Vagina (tissue), 2 donors: ENCODE measurements at regions not wholly inside any gene's neighbourhood (a gene's known extent, or its start where the extent isn't known, plus 50 kb on each side); places are given as distances from the start of the nearest gene placed in this dataset.
"Not testable (repeated sequence)": the region's sequence is repeated elsewhere in the genome, so short reads cannot be mapped to it uniquely, and the experiment has no call there.

Experiments used
- DNase-seq, 2 donors: peaks; one replicate each; pipeline ENCODE4 v3.0.0-alpha.2; 2017; ENCODE audit errors: extremely low spot score in 2 of 2
- H3K27ac ChIP-seq: fragments of 200-600 bp; sonication (generic); one replicate; pipeline ENCODE4 v1.5.1; 2019
- H3K27me3 ChIP-seq: fragments of 200-600 bp; sonication (generic); one replicate; pipeline ENCODE4 v1.5.1; 2019
- H3K36me3 ChIP-seq, 2 donors: fragments of 200-600 bp; sonication (generic); one replicate each; pipeline ENCODE4 v1.5.1; 2017 to 2019
- H3K4me1 ChIP-seq: fragments of 200-600 bp; sonication (generic); one replicate; pipeline ENCODE4 v1.5.1; 2019
- H3K4me3 ChIP-seq, 2 donors: fragments of 200-600 bp; sonication (generic); 1 replicate in 1 of 2; 2 replicates in 1 of 2; pipeline ENCODE4 v1.5.1; 2016 to 2019
- H3K9me3 ChIP-seq: fragments of 200-600 bp; sonication (generic); one replicate; pipeline ENCODE4 v1.5.1; 2019
- intact Hi-C: fragments of 100-400 bp; cut with DNase I; formaldehyde crosslinking; loops from one replicate; pipeline ENCODE4 v1.15.1; 2023

GRCh38 chr10:46773178-46773896 lies 137.9 kb upstream of the PTPN20 start:
- H3K27me3 ChIP-seq, intact Hi-C loops, H3K9me3 ChIP-seq, H3K27ac ChIP-seq, DNase-seq, H3K4me1 ChIP-seq, H3K36me3 ChIP-seq, H3K4me3 ChIP-seq: not testable (repeated sequence)

GRCh38 chr10:46773897-46774236 lies 137.4 kb upstream of the PTPN20 start:
- H3K4me1 ChIP-seq, H3K27ac ChIP-seq, H3K36me3 ChIP-seq, intact Hi-C loops, H3K4me3 ChIP-seq, DNase-seq, H3K9me3 ChIP-seq, H3K27me3 ChIP-seq: not testable (repeated sequence)

- H3K36me3 ChIP-seq, DNase-seq, H3K27me3 ChIP-seq, H3K4me3 ChIP-seq, H3K9me3 ChIP-seq, intact Hi-C loops, H3K27ac ChIP-seq, H3K4me1 ChIP-seq: not testable (repeated sequence)
These were observed 136.9 kb upstream of the PTPN20 start for GRCh38 chr10:46774366-46774765.

DNA sequence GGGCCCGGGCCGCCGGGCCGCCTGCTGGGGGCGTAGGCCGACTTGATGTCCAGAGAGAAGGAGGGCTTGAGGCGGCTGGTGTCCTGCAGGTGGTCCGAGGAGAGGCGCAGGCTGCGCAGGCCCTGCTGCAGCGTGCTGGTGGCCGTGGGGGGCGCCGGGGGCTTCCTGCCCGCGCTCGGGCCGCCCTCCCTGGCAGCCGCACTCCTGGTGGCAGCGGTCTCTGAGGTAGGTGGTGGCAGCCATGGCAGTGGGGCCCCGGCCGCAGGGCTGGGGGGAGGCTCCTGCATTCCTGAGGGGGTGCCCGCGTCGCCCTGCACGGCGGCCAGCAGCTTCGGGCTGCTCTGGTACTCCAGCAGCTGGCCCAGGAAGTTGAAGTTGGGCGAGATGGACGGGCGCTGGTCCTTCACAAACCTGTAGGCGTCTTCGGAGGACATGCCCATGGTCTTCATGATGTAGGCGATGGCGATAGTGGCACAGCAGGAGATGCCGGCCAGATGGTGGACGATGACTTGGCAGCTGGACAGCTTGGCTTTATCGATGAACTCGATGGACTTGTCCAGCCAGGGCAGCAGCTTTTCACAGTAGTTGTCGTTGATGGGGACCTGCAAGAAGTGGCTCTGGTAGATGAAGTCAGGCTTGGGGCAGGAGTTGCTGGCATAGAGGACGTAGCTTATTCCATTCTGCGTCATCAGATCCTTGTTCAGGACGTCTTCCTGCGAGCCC lies 136.1 kb upstream of the PTPN20 start:
- H3K4me3 ChIP-seq, DNase-seq, H3K4me1 ChIP-seq, intact Hi-C loops, H3K9me3 ChIP-seq, H3K27me3 ChIP-seq, H3K27ac ChIP-seq, H3K36me3 ChIP-seq: not testable (repeated sequence)

DNA sequence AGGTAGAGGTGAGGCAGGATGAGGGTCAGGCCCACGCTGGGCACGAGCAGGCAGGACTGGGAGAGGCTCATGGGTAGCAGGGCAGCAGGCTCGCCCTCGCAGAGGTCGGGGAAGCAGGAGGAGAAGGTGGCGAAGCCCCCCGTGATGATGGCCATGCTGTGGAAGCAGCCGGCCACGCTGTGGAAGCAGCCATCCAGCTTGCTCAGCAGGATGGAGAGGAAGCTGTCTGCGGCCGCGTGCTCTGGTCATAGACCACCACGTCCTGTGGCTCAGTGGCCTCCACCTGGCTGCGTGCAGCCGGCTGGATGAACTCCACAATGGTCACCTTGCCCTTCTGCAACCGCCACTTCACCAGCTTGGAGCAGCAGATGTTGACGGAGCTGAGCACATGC lies 135.6 kb upstream of the PTPN20 start:
- intact Hi-C loops, result not testable (repeated sequence)

GRCh38 chr10:46779571-46779970 lies 131.7 kb upstream of the PTPN20 start:
- H3K9me3 ChIP-seq, DNase-seq, H3K4me1 ChIP-seq, H3K27me3 ChIP-seq, H3K36me3 ChIP-seq, intact Hi-C loops, H3K4me3 ChIP-seq, H3K27ac ChIP-seq: not testable (repeated sequence)

More for the DNA sequence above, 135.6 kb upstream of the PTPN20 start:
- not testable (repeated sequence) for DNase-seq, H3K4me3 ChIP-seq, H3K9me3 ChIP-seq, H3K27me3 ChIP-seq, H3K4me1 ChIP-seq, H3K36me3 ChIP-seq, H3K27ac ChIP-seq

DNA sequence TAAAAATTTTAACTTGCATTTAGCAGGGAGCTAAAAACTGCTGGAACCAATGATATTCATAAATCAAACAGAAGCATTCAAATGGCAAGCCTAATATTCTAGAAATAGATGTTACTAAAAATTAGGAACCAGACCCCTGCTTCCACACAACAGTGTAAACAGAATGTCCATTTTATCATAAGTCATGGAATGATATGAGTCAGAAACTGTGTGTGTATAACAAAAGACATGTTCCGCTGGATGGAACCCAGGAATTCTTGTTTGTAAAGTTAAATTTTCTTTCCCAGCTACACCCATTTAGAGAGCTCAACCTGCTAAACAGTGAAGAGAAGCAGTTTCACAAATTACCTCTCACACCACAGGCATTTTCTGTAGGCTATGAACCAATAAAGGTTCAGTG lies 131.1 kb upstream of the PTPN20 start:
- H3K27me3 ChIP-seq, H3K4me3 ChIP-seq, H3K27ac ChIP-seq, H3K4me1 ChIP-seq, intact Hi-C loops, H3K9me3 ChIP-seq, DNase-seq, H3K36me3 ChIP-seq: not testable (repeated sequence)

DNA sequence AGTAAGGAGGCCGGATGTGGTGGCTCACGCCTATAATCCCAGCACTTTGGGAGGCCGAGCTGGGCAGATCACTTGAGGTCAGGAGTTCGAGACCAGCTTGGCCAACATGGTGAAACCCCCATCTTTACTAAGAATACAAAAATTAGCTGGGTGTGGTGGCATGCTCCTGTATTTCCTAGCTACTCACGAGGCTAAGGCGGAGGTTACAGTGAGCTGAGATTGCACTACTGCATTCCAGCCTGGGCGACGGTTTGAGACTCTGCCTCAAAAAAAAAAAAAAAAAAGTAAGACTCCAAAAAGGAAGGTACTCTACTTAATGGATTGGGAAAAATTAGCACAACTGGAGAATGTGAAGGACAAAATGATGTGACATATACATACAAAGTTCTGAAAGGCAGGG lies 130.2 kb upstream of the PTPN20 start:
- intact Hi-C loops, result not testable (repeated sequence)

DNA sequence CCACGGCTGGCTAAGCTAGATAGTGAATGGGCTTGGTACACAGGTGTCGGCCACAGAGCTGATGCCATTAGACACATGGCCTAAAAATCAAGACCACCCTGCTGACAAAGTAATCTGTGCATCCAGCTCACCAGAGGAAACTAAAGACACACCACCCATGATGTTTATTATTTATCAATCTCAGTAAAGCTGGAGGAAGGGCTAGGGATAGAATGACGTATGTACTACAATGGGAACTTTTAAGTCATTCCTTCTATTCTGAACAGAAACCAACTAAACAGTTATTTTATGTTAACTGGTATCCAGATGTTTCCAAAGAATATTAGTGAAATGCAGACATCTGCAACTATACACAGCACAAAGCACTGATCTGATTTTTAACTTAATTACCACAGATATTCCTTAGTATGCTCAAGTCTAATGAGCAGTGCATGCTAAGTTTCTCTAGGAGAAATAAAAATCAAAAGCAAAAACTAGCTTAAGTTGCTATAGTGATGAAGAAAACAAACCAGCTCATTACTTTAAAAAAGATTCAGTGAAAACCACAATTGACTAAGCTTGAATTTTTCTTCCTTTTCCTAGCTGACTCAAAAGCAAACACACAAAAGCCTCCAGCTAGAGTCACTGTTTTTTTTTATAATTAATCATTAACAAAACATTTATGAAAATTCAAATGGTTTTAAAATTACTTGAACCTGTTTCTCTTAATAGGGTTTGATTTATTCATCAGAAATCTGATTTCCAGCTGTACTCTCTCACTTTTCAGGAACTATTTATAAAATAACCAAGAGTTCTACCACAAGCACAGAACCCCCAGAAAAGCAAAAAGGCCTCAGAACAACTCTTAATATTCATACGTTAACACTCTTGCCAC lies 129.0 kb upstream of the PTPN20 start:
- intact Hi-C loops, H3K4me1 ChIP-seq, H3K4me3 ChIP-seq, H3K27me3 ChIP-seq, H3K36me3 ChIP-seq, DNase-seq, H3K9me3 ChIP-seq, H3K27ac ChIP-seq: not testable (repeated sequence)

More for the DNA sequence above, 130.2 kb upstream of the PTPN20 start:
- not testable (repeated sequence) for H3K9me3 ChIP-seq, DNase-seq, H3K4me1 ChIP-seq, H3K27me3 ChIP-seq, H3K4me3 ChIP-seq, H3K36me3 ChIP-seq, H3K27ac ChIP-seq

DNA sequence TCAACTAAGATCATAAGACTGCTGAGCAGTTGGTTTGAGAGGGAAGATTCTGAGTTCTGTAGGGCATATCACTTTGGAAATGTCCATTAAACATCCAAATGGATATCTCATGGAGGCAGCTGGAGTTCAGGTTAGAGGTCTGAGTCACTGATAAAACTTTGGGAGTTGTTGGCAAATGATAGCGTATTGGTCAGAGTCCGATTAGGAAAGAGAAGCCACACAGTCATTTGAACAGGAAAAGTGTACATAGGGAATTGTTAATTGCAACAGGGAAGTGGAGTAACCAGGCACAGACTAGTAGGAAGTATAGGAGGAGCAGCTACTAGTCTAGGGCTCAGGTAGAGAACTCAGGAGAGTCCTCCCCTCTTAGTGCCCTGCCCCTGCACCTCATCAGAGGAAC lies 126.6 kb upstream of the PTPN20 start:
- intact Hi-C loops, H3K4me3 ChIP-seq, DNase-seq, H3K36me3 ChIP-seq, H3K27me3 ChIP-seq, H3K27ac ChIP-seq, H3K9me3 ChIP-seq, H3K4me1 ChIP-seq: not testable (repeated sequence)

DNA sequence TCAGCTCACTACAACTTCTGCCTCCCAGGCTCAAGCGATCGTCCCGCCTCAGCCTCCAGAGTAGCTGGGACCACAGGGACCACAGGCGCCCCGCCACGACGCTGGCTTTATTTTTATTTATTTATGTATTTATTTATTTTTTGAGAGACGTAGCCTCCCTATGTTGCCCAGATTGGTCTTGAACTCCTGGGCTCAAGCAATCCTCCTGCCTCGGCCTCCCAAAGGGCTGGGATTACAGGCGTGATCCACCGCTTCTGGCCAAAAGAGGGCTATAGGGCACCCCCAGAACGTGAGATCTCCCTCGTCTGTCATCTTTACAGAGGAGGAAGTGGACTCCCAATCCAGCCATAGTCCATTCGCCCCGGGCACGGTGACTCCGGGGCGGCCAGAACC lies 125.1 kb upstream of the PTPN20 start:
- intact Hi-C loops, H3K36me3 ChIP-seq, H3K27me3 ChIP-seq, DNase-seq, H3K4me1 ChIP-seq, H3K9me3 ChIP-seq: not testable (repeated sequence)
- Histone ChIP-seq H3K4me3 (peak overlapping the region; percentile 43 to 63), H3K27ac (peak overlapping the region; percentile 72)

- DNase-seq, H3K36me3 ChIP-seq, H3K4me1 ChIP-seq, H3K9me3 ChIP-seq, H3K27me3 ChIP-seq, intact Hi-C loops: not testable (repeated sequence)
- Histone ChIP-seq H3K4me3 (peak overlapping the region; percentile 43 to 63), H3K27ac (peak overlapping the region; percentile 72)
These were observed 124.5 kb upstream of the PTPN20 start for GRCh38 chr10:46786518-46787320.
